ENCODE measurements at regions not wholly inside any gene's neighbourhood (a gene's known extent, or its start where the extent isn't known, plus 50 kb on each side); places are given as distances from the start of the nearest gene placed in this dataset.
"Not testable (repeated sequence)": the region's sequence is repeated elsewhere in the genome, so short reads cannot be mapped to it uniquely, and the experiment has no call there.

GRCh38 chr13:67619351-67619994, 389.3 kb upstream of the PCDH9 start:
- no peak for DNase-seq

DNA sequence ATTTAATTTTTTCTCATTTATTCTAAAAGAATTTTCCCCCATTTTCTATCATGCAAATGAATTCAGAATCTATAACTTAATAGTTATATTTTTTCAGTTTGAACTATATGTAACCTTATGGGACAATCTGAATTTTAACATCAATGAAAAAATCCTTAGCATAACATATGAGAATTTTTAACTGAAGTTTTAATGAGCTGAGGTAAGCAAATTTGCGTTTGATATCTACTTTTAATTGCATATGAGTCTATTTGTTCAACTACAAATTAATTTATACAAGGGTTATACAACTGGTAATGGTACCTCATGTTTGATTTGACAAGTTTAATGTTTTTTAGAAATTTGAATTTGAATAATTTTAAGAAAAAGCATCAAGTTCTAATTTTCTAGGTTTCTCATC, 384.4 kb upstream of the PCDH9 start:
- DNase-seq, result no peak

DNA sequence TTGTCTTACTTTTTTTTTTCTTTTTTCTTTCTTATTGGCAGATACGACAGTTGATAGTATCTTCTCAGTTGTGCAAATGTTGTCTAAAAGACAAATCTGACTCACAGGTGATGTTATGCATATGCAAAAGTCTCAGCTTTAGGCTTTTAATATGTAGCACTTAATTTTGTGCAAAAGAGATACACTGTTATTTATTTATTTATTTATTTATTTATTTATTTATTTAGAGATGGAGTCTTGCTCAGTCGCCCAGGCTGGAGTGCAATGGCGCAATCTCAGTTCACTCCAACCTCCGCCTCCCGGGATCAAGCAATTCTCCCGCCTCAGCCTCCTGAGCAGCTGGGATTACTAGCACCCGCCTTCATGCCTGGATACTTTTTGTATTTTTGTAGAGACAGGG, 383.9 kb upstream of the PCDH9 start:
- no peak for DNase-seq

DNA sequence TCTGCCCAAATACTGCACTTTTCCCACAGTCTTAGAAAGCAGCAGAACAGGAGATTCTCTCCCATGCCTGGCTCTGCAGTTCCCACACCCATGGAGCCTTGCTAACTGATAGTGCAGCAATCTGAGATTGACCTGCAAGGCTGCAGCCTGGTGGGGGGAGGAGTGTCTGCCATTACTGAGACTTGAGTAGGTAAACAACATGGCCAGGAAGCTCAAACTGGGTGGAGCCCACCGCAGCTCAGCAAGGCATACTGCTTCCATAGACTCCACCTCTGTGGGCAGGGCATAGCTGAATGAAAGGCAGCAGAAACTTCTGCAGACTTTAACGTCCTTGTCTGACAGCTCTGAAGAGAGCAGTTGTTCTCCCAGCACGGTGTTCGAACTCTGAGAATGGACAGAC, 358.5 kb upstream of the PCDH9 start:
- no peak for DNase-seq

GRCh38 chr13:67577361-67577760, 347.2 kb upstream of the PCDH9 start:
- no peak for DNase-seq

DNA sequence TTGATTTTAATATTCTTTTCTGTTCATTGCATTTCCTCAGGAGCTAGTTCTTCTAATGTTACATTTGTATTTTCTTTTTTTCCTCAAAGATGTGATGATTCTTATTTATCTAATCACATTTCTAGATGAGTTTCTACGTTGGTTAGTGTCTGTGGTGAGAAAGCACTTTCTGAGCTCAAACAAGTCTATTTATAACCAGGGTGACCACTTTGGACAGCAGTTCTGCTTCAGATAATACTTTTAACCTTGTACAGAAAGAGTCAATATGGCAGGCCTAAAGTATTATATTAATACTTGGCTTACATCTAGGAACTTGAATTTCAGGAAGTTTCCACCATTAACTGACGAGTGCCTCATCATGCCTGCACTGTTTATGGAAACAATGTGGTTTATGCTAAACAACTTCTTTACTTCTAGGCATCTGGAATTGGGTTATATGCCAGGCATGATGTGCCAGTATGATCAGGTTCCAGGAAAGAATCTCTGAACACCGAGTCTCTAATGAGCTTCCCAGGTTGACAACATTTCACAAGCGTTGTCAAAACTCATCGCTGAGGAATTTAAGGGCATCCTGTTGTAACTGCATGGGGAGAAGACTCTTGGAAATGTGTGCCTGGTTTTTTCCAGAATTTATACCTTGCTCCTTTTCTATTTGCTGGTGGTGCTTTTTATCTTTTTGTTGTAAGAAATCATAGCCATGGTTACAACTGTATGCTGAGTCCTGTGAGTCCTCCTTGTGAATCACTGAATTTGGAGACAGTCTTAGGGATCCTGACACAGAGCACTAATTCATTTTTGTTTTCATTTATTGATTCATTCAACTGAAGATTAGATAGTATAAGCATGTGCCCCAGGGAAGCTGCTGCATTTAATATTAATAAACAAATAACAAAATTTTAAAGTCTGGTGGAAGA, 344.4 kb upstream of the PCDH9 start:
- no peak for DNase-seq

DNA sequence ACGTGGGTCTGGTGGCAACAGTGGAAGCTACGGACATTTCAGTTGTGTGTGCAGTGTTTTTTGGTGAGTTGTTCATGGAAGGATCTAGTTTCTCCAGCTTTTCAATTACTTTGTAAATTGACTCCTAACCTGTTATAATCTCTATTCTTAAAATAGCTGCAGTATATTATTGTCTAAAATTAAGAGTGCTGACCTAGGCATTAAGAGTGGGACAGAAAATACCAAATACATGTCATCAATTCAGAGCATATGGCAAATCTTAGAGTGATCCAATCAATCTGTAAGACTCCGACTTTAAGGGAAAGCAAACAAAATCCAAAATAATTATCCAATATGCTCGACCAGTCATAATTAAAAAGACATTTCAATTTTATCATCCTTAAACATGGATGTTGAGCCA, 338.1 kb upstream of the PCDH9 start:
- DNase-seq, result no peak

DNA sequence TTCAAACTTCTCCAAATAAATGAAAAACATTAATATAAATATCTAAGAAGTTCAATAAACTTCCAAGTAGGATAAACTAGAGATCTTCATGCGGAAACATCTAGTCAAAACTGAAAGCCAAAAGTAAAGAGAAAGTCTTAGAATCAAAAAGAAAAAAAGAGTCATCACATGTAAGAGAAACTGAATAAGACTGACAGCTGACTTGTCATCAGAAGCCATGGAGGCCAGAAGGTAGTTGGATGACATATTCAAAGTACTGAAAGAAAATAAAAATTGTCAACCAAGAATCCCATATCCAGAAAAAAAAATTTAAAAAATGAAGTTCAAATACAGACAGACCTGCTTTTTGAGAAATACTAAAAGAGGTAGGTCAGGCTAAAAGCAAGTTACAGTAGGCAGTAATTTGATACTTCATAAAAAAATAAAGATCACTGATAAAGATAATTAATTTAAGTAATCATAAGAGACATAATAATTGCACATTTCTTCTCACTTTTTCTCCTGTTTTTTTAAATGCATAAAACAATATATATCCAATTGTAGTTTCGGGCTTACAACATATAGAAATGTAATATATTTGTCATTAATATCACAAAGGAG, 327.6 kb upstream of the PCDH9 start:
- DNase-seq, result no peak

DNA sequence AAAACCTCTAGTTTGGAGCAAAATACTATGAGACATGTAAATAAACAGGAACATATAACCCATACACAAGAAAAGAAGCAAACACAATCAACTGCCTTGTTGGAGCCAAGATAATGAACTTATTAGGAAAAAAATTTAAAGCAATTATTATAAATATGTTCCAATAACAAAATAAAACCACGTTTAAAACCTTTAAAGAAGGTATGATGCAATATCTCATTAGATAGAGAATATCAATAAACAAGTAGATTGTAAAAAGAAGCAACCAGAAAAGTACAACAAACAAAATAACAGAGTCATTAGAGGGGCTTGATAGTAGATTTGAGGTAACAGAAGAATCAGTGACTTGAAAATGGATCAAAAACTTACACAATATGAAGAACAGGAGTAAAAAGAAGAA, 327.0 kb upstream of the PCDH9 start:
- DNase-seq, result no peak

- DNase-seq, result no peak
Measured at GRCh38 chr13:67554746-67555452, 324.8 kb upstream of the PCDH9 start.

DNA sequence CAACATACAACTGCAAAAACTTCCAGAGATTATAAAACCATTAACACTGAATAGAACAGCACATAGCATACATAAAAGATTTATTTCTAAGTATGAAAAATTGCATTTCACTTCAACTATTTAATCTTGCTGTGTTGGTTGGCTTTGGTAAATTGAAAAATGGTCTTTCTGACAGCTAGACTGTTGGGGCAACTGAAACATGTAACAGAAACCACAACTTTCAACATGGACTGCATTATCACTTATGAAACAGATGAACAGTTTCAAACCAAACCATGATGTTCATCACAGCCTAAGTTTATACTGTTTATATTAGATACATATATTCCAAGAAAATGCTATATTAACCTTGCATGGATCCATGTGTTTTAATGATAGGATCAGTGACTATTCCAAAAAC, 324.1 kb upstream of the PCDH9 start:
- DNase-seq, result no peak

DNA sequence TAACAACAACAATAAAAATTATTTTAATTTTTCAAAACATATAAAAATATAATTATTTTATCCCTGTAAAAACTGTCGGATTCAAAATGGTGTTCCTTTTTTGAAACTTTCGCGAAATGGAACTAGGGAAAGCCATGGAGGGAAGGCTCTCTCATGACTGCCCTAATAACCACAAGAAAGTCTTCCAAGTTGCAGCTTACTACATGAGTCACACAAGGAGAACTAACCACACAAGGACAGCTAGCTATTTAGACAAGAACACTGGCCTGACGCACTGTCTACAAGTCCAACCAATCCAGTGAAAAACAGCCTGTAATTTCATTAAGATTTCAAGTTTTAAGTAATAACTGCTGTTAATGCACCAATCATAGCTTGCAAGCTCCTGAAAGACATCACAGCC, 319.2 kb upstream of the PCDH9 start:
- DNase-seq, result no peak

DNA sequence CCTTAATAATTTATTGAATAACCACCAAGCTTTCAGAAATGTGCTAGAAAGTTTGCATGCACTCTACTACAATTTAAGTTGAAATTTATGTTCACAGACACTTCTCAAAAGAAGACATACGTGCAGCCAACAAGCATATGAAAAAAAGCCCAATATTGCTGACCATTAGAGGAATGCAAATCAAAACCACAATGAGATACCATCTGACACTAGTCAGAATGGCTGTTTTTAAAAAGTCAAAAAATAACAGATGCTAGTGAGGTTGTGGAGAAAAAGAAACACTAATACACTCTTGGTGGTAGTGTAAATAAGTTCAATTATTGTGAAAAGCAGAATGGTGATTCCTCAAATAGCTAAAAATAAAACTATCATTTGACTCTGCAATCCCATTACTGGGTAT, 308.8 kb upstream of the PCDH9 start:
- no peak for DNase-seq

DNA sequence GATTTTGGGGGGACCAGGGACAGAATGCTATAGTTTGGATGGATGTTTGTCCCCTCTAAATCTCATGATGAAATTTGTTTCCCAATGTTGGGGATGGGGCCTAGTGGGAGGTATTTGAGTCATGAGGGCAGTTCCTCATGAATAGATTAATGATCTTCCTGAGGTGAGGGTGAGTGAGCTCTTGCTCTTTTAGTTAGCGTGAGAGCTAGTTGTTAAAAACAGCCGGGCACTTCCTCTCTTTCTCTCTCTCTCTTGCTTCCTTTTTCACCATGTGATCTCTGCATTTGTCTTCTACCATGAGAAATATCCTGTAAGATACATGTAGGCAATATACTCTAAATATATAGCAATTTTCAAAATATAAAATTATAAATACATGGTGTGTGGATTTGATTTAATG, 290.8 kb upstream of the PCDH9 start:
- no peak for DNase-seq

- no peak for DNase-seq
Measured at GRCh38 chr13:67519356-67519755, 289.2 kb upstream of the PCDH9 start.

- no peak for DNase-seq
Measured at GRCh38 chr13:67518785-67519184, 288.6 kb upstream of the PCDH9 start.

DNA sequence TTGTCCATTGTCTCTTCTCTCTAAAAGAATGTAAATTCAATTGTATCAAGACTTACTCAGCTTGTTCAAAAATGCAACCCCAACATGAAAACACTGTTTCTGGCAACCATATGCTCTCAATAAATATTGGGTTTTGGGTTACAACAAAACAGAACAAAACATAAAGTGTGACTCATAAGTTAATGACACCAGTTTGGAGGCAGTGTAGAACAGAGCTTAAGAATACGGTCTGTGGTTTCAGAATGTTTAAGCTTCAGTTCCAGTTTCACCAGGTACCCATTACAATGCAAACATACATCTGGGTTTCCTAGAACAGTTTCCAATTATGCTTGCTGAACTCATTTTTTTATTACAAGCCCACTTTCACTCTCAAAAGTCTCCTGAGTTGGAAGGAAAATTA, 285.8 kb upstream of the PCDH9 start:
- DNase-seq, result no peak

- no peak for DNase-seq
Measured at GRCh38 chr13:67509018-67509417, 278.9 kb upstream of the PCDH9 start.

GRCh38 chr13:67508275-67508674, 278.1 kb upstream of the PCDH9 start:
- DNase-seq, result not testable (repeated sequence)

GRCh38 chr13:67506407-67506806, 276.3 kb upstream of the PCDH9 start:
- no peak for DNase-seq

GRCh38 chr13:67505376-67505775, 275.2 kb upstream of the PCDH9 start:
- DNase-seq, result no peak

- DNase-seq, result no peak
Measured at GRCh38 chr13:67498948-67499347, 268.8 kb upstream of the PCDH9 start.

DNA sequence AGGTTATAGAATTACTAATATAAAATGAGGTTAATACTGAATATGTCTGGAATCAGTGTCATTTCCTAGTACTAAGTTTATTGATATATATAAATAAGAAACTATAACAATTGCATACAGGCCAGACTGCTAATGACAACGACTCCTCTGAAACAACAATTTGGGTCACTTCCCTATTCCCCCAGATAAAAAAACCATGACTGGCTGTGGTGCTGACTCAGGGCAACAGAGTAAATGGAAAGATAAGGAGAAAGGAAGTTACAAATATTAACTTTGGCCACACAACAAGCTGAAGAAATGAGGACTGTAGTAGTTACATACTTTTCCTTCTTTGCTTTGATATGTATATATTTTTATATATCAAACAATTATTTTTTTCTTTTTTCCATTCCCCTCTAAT, 263.7 kb upstream of the PCDH9 start:
- DNase-seq, result no peak

- DNase-seq, result no peak
Measured at GRCh38 chr13:67489016-67489415, 258.9 kb upstream of the PCDH9 start.

Data from NCI-H446 treated with DMSO at 0.1 percent for 48 hours (cell line).